ENCODE measurements at regions not wholly inside any gene's neighbourhood (a gene's known extent, or its start where the extent isn't known, plus 50 kb on each side); places are given as distances from the start of the nearest gene placed in this dataset.

DNA sequence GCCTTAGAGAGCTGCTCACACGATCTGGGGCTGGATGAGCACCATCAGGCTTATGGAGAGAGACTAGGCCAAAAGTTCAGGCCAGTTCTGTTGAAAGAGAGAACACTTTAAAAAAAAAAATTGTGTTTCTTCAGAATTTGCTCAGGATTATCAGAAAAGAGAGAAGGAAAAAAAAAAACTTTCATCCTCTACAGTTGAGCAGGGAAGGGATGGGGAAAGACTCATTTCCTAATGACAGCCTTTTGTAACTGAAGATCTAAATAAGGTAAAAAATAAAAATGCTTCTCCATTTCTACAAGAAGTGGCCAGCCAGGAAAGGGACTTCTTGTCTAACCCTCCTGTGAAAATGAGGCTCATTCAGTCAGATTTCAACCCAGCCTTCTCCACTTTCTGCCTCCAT is 134.8 kb downstream of the LY86 start:
- DNase-seq (ENCODE audit: extremely low spot score): no peak
- TF ChIP-seq, protein P1, sequence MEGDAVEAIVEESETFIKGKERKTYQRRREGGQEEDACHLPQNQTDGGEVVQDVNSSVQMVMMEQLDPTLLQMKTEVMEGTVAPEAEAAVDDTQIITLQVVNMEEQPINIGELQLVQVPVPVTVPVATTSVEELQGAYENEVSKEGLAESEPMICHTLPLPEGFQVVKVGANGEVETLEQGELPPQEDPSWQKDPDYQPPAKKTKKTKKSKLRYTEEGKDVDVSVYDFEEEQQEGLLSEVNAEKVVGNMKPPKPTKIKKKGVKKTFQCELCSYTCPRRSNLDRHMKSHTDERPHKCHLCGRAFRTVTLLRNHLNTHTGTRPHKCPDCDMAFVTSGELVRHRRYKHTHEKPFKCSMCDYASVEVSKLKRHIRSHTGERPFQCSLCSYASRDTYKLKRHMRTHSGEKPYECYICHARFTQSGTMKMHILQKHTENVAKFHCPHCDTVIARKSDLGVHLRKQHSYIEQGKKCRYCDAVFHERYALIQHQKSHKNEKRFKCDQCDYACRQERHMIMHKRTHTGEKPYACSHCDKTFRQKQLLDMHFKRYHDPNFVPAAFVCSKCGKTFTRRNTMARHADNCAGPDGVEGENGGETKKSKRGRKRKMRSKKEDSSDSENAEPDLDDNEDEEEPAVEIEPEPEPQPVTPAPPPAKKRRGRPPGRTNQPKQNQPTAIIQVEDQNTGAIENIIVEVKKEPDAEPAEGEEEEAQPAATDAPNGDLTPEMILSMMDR (IDR thresholded peaks at IDR 0.05; ENCODE audit: control extremely low read depth, extremely low read depth, low read depth, missing control alignments): no peak
- CTCF ChIA-PET: interaction anchor here (0.9 to 4.1 kb wide), 17 partner anchors 10 to 552 kb away, joined by 3 to 24 read pairs (median 5); no protein-coding TSS in a partner anchor
- POLR2A ChIA-PET: no interaction called here

- CTCF ChIA-PET: interaction anchor here (0.6 to 4.1 kb wide), 25 partner anchors 8 to 551 kb away, joined by 3 to 24 read pairs (median 5); no protein-coding TSS in a partner anchor
- DNase-seq (ENCODE audit: extremely low spot score): peak; percentile 35
- TF ChIP-seq, protein P1 (IDR thresholded peaks at IDR 0.05; ENCODE audit: control extremely low read depth, extremely low read depth, low read depth, missing control alignments): no peak
- POLR2A ChIA-PET: no interaction called here
Observed at GRCh38 chr6:6723921-6724538, 135.5 kb downstream of the LY86 start.

DNA sequence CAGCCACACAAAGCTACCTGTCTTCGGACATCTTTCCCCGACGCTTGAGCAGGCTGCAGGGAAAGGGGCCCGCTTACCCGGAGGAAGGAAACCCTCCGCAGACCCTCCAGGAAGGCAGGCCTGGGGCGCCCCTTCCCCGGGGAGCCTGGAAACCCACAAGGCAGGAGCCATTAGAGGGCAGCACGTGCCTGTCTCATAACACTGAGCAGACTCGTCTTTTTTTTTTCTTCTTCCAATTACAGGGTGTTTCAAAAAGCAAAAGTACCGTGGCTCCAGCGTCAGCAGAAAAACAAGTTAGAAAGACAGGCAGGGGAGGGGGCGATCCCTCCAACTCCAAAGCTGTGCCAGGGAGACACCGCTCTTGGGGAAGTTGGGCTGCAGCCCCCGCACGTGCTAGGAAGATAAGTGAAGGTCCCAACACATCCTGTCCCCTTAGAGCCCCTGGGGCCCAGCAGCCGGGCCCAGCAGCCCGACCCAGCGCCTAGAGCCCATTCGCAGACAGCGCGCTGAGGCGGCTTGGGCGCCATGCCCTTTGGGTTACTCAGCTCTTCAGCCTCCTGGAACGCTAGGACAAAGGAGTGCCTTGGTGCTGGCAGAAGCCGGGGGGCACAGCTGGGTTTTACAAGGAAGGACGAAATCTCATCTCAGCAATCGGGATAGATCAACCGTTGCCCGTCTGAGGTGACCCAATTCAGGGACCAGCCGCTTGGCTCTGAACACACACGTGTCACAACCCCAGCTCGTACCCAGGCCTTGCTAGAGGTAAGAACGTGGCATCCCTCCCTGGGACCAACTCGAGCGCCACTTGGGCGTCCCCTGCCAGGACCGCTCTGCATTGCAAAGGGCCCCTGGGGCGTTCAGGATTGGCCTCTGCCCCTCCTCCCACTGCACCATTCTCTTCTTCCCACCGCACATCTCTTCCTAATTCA is 136.3 kb downstream of the LY86 start:
- DNase-seq (ENCODE audit: extremely low spot score): peak; percentile 79
- ChIA-PET CTCF (interaction anchor here (0.6 to 4.1 kb wide), 28 partner anchors 9 to 550 kb away, joined by 3 to 24 read pairs (median 5); no protein-coding TSS in a partner anchor), POLR2A (no interaction called here)
- TF ChIP-seq, protein P1 (IDR thresholded peaks at IDR 0.05; ENCODE audit: control extremely low read depth, extremely low read depth, low read depth, missing control alignments): peak; percentile 72

GRCh38 chr6:6725468-6726209 is 137.1 kb downstream of the LY86 start:
- POLR2A ChIA-PET: no interaction called here
- CTCF ChIA-PET: interaction anchor here (0.7 to 4.1 kb wide), 12 partner anchors 10 to 524 kb away, joined by 3 to 24 read pairs (median 6); no protein-coding TSS in a partner anchor
- TF ChIP-seq, protein P1 (IDR thresholded peaks at IDR 0.05; ENCODE audit: control extremely low read depth, extremely low read depth, low read depth, missing control alignments): no peak
- DNase-seq (ENCODE audit: extremely low spot score): no peak

- ChIA-PET POLR2A (no interaction called here), CTCF (interaction anchor here (0.9 to 2.3 kb wide), 8 partner anchors 9 to 660 kb away, joined by 3 to 8 read pairs (median 4); no protein-coding TSS in a partner anchor)
- TF ChIP-seq, protein P1 (IDR thresholded peaks at IDR 0.05; ENCODE audit: control extremely low read depth, extremely low read depth, low read depth, missing control alignments): no peak
- no peak for DNase-seq (ENCODE audit: extremely low spot score)
Observed at GRCh38 chr6:6728169-6728941, 139.8 kb downstream of the LY86 start.
